H9 (cell line): ENCODE measurements at regions not wholly inside any gene's neighbourhood (a gene's known extent, or its start where the extent isn't known, plus 50 kb on each side); places are given as distances from the start of the nearest gene placed in this dataset.

Experiments
- DNase-seq: peaks from one replicate; pipeline ENCODE4 v3.0.0-alpha.2; 2017
- H2AFZ ChIP-seq: one replicate; pipeline ENCODE4 v1.6.1; 2013; ENCODE audit warnings: mild to moderate bottlenecking, low read length, control low read depth, moderate library complexity
- H2AK5ac ChIP-seq: 2 replicates; pipeline ENCODE4 v1.6.1; 2013; ENCODE audit warnings: low read length, control low read depth, mixed read lengths; ENCODE audit not compliant: insufficient read length
- H2BK120ac ChIP-seq: one replicate; pipeline ENCODE4 v1.6.1; 2013; ENCODE audit warnings: low read depth, mild to moderate bottlenecking, low read length, control low read depth, inconsistent platforms; ENCODE audit not compliant: poor library complexity, severe bottlenecking
- H2BK12ac ChIP-seq: 2 replicates; pipeline ENCODE4 v1.6.1; 2013; ENCODE audit warnings: low read length, control low read depth, mixed read lengths, low read depth; ENCODE audit not compliant: insufficient read length
- H2BK15ac ChIP-seq: 2 replicates; pipeline ENCODE4 v1.6.1; 2013; ENCODE audit warnings: low read depth, low read length, control low read depth
- H2BK20ac ChIP-seq: one replicate; pipeline ENCODE4 v1.6.1; 2013; ENCODE audit warnings: low read depth, mild to moderate bottlenecking, low read length, control low read depth, inconsistent platforms; ENCODE audit not compliant: poor library complexity, severe bottlenecking
- H2BK5ac ChIP-seq: 2 replicates; pipeline ENCODE4 v1.6.1; 2013; ENCODE audit warnings: low read length, control low read depth, mixed read lengths; ENCODE audit not compliant: insufficient read length
- H3K14ac ChIP-seq: 2 replicates; pipeline ENCODE4 v1.6.1; 2013; ENCODE audit warnings: low read length, control low read depth; ENCODE audit not compliant: insufficient read depth
- H3K18ac ChIP-seq: 2 replicates; pipeline ENCODE4 v1.6.1; 2013; ENCODE audit warnings: low read depth, mild to moderate bottlenecking, mixed read lengths, low read length, control low read depth; ENCODE audit not compliant: insufficient read length
- H3K23ac ChIP-seq: 2 replicates; pipeline ENCODE4 v1.6.1; 2013; ENCODE audit warnings: low read length, control low read depth, mixed read lengths, low read depth; ENCODE audit not compliant: insufficient read length
- H3K23me2 ChIP-seq: 2 replicates; pipeline ENCODE4 v1.6.1; 2013; ENCODE audit warnings: low read depth, mild to moderate bottlenecking, mixed read lengths, low read length, control low read depth; ENCODE audit not compliant: insufficient read length, poor library complexity, severe bottlenecking
- H3K27ac ChIP-seq: 2 replicates; pipeline ENCODE4 v1.5.1; 2013; ENCODE audit warnings: low read length, control low read depth, mixed read lengths, low read depth; ENCODE audit not compliant: insufficient read length
- H3K27me3 ChIP-seq: 2 replicates; pipeline ENCODE4 v1.6.1; 2013; ENCODE audit warnings: low read length, control low read depth, inconsistent platforms; ENCODE audit not compliant: insufficient read depth
- H3K4ac ChIP-seq: 2 replicates; pipeline ENCODE4 v1.6.1; 2013; ENCODE audit warnings: low read depth, mild to moderate bottlenecking, control low read depth, inconsistent platforms, low read length, moderate library complexity
- H3K4me1 ChIP-seq: 2 replicates; pipeline ENCODE4 v1.6.1; 2013; ENCODE audit warnings: low read length, control low read depth, inconsistent platforms; ENCODE audit not compliant: insufficient read depth
- H3K4me2 ChIP-seq: 2 replicates; pipeline ENCODE4 v1.6.1; 2013; ENCODE audit warnings: low read length, control low read depth, mixed read lengths; ENCODE audit not compliant: insufficient read length, insufficient read depth
- H3K56ac ChIP-seq: 2 replicates; pipeline ENCODE4 v1.6.1; 2013; ENCODE audit warnings: low read depth, mild to moderate bottlenecking, mixed read lengths, low read length, control low read depth; ENCODE audit not compliant: insufficient read length
- H3K79me1 ChIP-seq: 2 replicates; pipeline ENCODE4 v1.6.1; 2013; ENCODE audit warnings: low read depth, mild to moderate bottlenecking, moderate library complexity, low read length, control low read depth, inconsistent platforms; ENCODE audit not compliant: insufficient read depth, poor library complexity, severe bottlenecking
- H3K79me2 ChIP-seq: 2 replicates; pipeline ENCODE4 v1.6.1; 2013; ENCODE audit warnings: low read length, control low read depth, inconsistent platforms; ENCODE audit not compliant: insufficient read depth
- H3K9ac ChIP-seq: 2 replicates; pipeline ENCODE4 v1.6.1; 2013; ENCODE audit warnings: low read length, control low read depth, mixed read lengths; ENCODE audit not compliant: insufficient read length; ENCODE audit errors: extremely low read depth
- H3K9me3 ChIP-seq: one replicate; pipeline ENCODE4 v1.6.1; 2013; ENCODE audit warnings: low read depth, low read length, inconsistent platforms; ENCODE audit not compliant: control insufficient read depth
- H3T11ph ChIP-seq: one replicate; pipeline ENCODE4 v1.6.1; 2013; ENCODE audit warnings: mild to moderate bottlenecking, low read length, control low read depth, inconsistent platforms
- H4K20me1 ChIP-seq: one replicate; pipeline ENCODE4 v1.6.1; 2013; ENCODE audit not compliant: control insufficient read depth, insufficient read length, insufficient read depth
- H4K5ac ChIP-seq: 2 replicates; pipeline ENCODE4 v1.6.1; 2013; ENCODE audit warnings: low read depth, mild to moderate bottlenecking, mixed read lengths, low read length, control low read depth; ENCODE audit not compliant: insufficient read length
- H4K8ac ChIP-seq: replicated peaks from 2 replicates; pipeline ENCODE4 v1.6.1; 2013; ENCODE audit warnings: low read length, control low read depth, mixed read lengths, low read depth; ENCODE audit not compliant: insufficient read length
- H4K91ac ChIP-seq: 2 replicates; pipeline ENCODE4 v1.6.1; 2013; ENCODE audit warnings: low read depth, mild to moderate bottlenecking, moderate library complexity, mixed read lengths, low read length, control low read depth; ENCODE audit not compliant: insufficient read length
- H3K27ac Mint-ChIP-seq, 3 experiments: 2 replicates in 2 of 3; 3 replicates in 1 of 3; pipeline ENCODE4 v1.8.0; 2020 to 2021; ENCODE audit warnings: mixed read lengths in 3 of 3, mild to moderate bottlenecking in 1 of 3, moderate library complexity in 1 of 3
- H3K27me3 Mint-ChIP-seq: 2 replicates; pipeline ENCODE4 v1.8.0; 2021; ENCODE audit warnings: low read depth, mild to moderate bottlenecking, moderate library complexity, mixed read lengths
- H3K36me3 Mint-ChIP-seq, 3 experiments: 2 replicates in 2 of 3; 3 replicates in 1 of 3; pipeline ENCODE4 v1.8.0; 2020 to 2021; ENCODE audit warnings: low read depth in 3 of 3, mixed read lengths in 3 of 3; ENCODE audit not compliant: insufficient read depth in 1 of 3
- H3K4me1 Mint-ChIP-seq, 2 experiments: 2 replicates each; pipeline ENCODE4 v1.8.0; 2020; ENCODE audit warnings: mixed read lengths in 2 of 2
- H3K4me3 Mint-ChIP-seq, 2 experiments: 2 replicates in 1 of 2; 3 replicates in 1 of 2; pipeline ENCODE4 v1.8.0; 2020 to 2021; ENCODE audit warnings: mild to moderate bottlenecking in 2 of 2, mixed read lengths in 2 of 2, moderate library complexity in 1 of 2
- H3K9me3 Mint-ChIP-seq, 2 experiments: 2 replicates in 1 of 2; 3 replicates in 1 of 2; pipeline ENCODE4 v1.8.0; 2020; ENCODE audit warnings: mild to moderate bottlenecking in 2 of 2, mixed read lengths in 2 of 2, moderate library complexity in 1 of 2
- CTCF ChIP-seq: fragments of 200-600 bp; sonication (generic); conservative IDR thresholded peaks from 3 replicates; pipeline ENCODE4 v1.8.0; 2021; ENCODE audit warnings: antibody characterized with exemption, mild to moderate bottlenecking
- WGBS: extraction: QIAGEN DNeasy Blood & Tissue Kit; methylation state at CpG from one replicate; pipeline ENCODE4 v1.1.7; 2013; ENCODE audit warnings: missing lambda C conversion rate, low lambda C conversion rate, mixed read lengths; ENCODE audit not compliant: insufficient read length; ENCODE audit errors: extremely low coverage; 5-methylcytosine and 5-hydroxymethylcytosine counted together

DNA sequence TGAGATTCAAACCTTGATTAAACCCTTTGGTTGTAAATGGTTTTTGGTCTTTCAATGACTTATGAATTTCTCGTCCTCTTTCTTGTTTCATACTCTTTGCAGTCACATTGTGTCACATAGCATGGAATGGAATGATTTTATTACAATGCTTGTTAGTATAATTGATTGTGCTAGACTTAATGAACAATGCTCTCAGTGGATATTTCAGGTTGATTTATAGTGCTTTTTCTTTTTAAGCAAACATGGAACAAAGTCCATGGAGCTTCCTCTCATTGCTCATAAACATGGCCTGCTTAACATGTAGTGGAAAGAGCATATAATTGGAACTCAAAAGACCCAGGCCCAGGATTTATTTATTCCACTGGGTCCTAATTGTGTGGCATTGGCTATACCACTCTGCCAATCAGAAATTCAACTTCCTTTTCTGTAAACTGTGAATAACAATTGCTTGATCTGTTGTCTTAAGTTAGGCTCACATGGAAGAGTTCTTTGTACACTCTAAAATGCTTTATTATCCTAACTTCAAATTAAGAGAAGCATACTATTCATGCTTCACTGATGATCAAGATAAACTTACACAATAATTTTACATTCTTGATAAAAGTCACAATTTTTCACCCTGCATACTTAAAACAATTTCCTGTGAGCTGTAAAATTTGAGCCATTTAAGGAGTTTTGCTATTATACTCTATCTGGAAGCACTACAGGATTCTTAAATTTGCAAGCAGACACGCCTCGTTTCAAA is 370.5 kb upstream of the PDE3A start:
- Histone ChIP-seq H3K4me2 (no peak overlapping the region), H4K8ac (no peak overlapping the region), H3K27me3 (no peaks in the 10 kb centered on the region), H4K20me1 (no peaks in the 10 kb centered on the region), H3K23ac (no peak overlapping the region), H2BK12ac (no peak overlapping the region), H3T11ph (no peak overlapping the region), H3K4me1 (no peaks in the 10 kb centered on the region), H3K18ac (no peak overlapping the region), H2BK120ac (no peak overlapping the region), H2BK5ac (no peak overlapping the region), H3K79me2 (no peaks in the 10 kb centered on the region), H3K9ac (no peak overlapping the region), H2BK20ac (no peak overlapping the region), H3K9me3 (no peaks in the 10 kb centered on the region), H4K91ac (no peak overlapping the region), H4K5ac (no peak overlapping the region), H2BK15ac (no peak overlapping the region), H3K23me2 (no peaks in the 10 kb centered on the region), H3K27ac (no peak overlapping the region), H3K4ac (no peak overlapping the region), H3K79me1 (no peaks in the 10 kb centered on the region), H3K56ac (no peak overlapping the region), H2AK5ac (no peak overlapping the region), H3K14ac (no peak overlapping the region), H2AFZ (no peak overlapping the region)
- H3K9me3 Mint-ChIP-seq = no peaks in the 10 kb centered on the region
- DNase-seq = no peak
- no peaks in the 10 kb centered on the region for H3K27me3 Mint-ChIP-seq
- no CpG with 5 or more reads among the region's 3 CpGs for WGBS
- no peak for TF ChIP-seq CTCF
- H3K4me1 Mint-ChIP-seq = peaks cover 7 to 10% of the 10 kb centered on the region in 2 experiments
- no peak overlapping the region for H3K27ac Mint-ChIP-seq
- no peak overlapping the region for H3K4me3 Mint-ChIP-seq
- H3K36me3 Mint-ChIP-seq = no peaks in the 10 kb centered on the region
